GM12874 (cell line): ENCODE measurements at regions not wholly inside any gene's neighbourhood (a gene's known extent, or its start where the extent isn't known, plus 50 kb on each side); places are given as distances from the start of the nearest gene placed in this dataset.

Experiments
- TF ChIP-seq, protein P1 (sequence below): IDR thresholded peaks from 2 replicates; pipeline ENCODE4 v1.5.1; 2011; ENCODE audit warnings: low read depth, mild to moderate bottlenecking, control low read depth, low read length, moderate library complexity; ENCODE audit not compliant: insufficient read depth

GRCh38 chr15:38868326-38869114, 303.9 kb upstream of the RASGRP1 start:
- TF ChIP-seq, protein P1, sequence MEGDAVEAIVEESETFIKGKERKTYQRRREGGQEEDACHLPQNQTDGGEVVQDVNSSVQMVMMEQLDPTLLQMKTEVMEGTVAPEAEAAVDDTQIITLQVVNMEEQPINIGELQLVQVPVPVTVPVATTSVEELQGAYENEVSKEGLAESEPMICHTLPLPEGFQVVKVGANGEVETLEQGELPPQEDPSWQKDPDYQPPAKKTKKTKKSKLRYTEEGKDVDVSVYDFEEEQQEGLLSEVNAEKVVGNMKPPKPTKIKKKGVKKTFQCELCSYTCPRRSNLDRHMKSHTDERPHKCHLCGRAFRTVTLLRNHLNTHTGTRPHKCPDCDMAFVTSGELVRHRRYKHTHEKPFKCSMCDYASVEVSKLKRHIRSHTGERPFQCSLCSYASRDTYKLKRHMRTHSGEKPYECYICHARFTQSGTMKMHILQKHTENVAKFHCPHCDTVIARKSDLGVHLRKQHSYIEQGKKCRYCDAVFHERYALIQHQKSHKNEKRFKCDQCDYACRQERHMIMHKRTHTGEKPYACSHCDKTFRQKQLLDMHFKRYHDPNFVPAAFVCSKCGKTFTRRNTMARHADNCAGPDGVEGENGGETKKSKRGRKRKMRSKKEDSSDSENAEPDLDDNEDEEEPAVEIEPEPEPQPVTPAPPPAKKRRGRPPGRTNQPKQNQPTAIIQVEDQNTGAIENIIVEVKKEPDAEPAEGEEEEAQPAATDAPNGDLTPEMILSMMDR = no peak

- TF ChIP-seq, protein P1 = no peak
These were observed 307.0 kb upstream of the RASGRP1 start for GRCh38 chr15:38871638-38872037.

GRCh38 chr15:38872732-38873131, 308.1 kb upstream of the RASGRP1 start:
- TF ChIP-seq, protein P1 = no peak

DNA sequence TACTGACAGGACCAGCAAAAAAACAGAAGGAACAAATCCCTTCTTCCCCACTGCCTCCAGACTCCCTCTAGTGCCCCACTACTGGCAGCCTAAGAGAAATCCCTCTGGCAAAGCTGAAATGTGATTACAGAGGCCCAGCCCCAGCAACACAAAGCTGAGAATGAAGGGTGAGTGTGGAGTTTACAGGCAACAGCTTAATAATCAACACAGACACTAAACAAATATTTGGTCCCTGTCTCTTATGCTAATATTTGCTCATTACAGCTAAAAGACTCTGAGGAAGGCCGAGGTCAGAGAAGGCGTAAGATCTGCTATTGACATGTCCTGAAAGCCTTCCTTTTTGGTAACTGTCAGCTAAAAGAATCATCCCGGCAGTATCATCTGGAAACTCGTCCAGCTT, 308.5 kb upstream of the RASGRP1 start:
- TF ChIP-seq, protein P1 = no peak

DNA sequence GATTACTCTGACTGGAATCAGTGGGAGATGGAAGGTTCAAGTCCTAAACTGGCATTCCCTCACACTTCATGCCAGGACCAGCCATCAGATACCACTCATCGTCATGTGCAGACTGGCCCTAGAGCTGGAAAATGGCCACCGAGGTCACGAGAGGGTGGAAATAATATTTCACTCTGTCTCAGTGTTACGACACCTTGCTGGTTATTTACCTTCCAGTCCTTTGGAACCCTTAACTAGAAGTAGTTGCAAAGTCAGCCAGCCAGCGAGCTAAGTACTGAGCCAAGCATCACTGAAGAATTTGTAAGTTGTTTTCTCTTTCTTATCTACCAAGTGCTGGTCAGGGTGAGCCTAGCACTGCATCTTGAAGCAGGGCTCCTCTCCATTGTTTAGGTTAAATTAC, 309.9 kb upstream of the RASGRP1 start:
- TF ChIP-seq, protein P1 = no peak

DNA sequence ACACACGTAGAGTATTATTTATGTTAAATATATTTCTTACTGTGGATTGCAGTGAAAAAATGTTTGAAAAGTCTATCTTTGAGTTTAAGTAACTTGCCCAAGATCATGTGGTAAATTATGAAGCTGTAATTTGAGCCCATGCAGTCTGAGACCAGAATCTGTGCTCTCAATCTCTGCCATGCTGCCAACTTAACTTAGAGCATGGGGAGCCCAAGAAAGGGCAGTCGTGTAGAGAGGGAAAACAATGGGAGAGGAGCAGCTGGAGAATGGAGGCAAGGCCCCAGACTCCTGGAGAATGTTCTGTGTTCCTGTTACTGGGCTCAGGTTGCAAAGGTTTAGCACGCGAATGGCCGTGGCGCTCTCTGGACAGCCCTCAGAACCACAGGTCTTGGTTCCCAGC, 311.6 kb upstream of the RASGRP1 start:
- TF ChIP-seq, protein P1 = no peak

- TF ChIP-seq, protein P1 = no peak
These were observed 312.0 kb upstream of the RASGRP1 start for GRCh38 chr15:38876621-38877020.
